ENCODE measurements at regions not wholly inside any gene's neighbourhood (a gene's known extent, or its start where the extent isn't known, plus 50 kb on each side); places are given as distances from the start of the nearest gene placed in this dataset.

- DNase-seq = no peak
Measured at GRCh38 chr16:8260140-8260539, 330.2 kb downstream of the TMEM114 start.

GRCh38 chr16:8258523-8258922 is 331.8 kb downstream of the TMEM114 start:
- DNase-seq = no peak

DNA sequence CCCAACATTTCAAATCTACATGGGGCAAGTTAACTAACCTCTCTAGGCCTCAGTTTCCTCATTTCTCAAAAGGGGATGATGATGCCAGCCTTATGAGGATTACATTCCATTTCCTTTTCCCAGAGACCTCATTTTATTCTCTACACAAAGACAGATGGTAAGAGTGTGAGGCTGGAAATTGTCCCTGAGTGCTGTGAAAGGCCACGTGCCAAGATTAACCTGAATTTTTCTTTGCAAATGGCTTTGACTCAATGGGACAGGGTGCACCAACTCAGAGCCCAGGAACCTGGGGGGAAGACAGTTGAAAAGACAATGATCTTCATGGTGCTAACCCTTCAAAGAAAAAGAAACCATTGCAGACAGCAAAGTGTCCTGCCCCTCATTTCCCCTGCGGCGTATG is 332.8 kb downstream of the TMEM114 start:
- DNase-seq = no peak

- DNase-seq = no peak
Measured at GRCh38 chr16:8254405-8254804, 335.9 kb downstream of the TMEM114 start.

- DNase-seq = no peak
Measured at GRCh38 chr16:8253718-8254117, 336.6 kb downstream of the TMEM114 start.

DNA sequence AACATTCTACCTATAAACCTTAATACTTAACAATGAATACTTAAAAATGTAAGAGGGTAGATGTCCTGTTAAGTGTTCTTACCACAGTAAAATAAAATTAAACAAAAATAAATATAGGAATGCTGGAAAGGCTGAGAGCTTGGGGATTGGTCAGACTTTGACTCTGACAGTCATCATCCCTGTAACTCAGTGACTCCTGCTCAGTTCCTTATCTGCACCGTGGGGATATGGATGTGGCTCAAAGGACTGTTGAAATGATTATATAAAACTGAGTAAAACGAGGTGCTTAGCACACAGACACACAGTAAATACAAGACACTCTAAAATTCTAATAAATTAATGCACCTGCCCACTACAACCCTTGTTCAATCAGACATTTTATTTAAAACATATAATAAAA is 338.6 kb downstream of the TMEM114 start:
- DNase-seq = no peak

GRCh38 chr16:8251298-8251697 is 339.0 kb downstream of the TMEM114 start:
- DNase-seq = no peak

- DNase-seq = no peak
Measured at GRCh38 chr16:8247993-8248392, 342.3 kb downstream of the TMEM114 start.

GRCh38 chr16:8243981-8244380 is 346.3 kb downstream of the TMEM114 start:
- DNase-seq = no peak

GRCh38 chr16:8241408-8241807 is 348.9 kb downstream of the TMEM114 start:
- no peak for DNase-seq

DNA sequence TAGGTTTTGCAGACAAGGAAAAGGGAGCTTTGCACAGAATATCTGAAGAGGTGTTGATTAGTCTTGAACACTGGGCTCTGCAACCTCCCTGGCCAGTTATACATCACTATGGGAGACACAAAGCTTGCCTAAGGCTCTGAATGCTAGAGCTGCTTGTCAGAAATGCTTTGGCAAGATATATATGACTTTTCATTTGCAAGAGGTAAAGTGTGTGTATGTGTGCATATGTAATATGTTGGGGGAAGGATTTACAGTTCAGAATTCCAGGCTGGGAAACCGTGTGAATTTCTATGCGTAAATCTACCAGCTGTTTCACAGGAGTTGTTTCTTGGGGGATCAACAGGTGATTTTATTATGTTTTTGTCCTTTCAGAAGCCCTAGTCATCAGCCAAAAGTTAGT is 350.9 kb downstream of the TMEM114 start:
- no peak for DNase-seq

DNA sequence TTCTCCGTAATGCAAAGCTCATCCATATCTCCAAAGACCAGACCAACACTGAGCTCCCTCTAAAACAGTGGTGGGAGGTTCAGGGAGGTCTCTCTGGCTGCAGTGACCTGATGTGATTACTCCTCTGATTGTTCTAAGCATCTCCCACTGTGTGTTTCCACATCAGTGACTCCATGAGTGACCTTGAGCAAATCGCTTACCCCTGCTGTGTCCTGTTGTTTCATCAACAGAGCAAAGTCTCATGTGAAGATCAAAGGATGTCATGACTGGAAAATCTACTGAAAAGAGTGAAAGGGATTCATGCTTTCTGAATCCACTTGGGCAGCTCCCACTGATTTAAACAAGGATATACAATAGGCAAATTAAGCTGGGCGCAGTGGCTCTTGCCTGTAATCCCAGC is 352.9 kb downstream of the TMEM114 start:
- DNase-seq = no peak

DNA sequence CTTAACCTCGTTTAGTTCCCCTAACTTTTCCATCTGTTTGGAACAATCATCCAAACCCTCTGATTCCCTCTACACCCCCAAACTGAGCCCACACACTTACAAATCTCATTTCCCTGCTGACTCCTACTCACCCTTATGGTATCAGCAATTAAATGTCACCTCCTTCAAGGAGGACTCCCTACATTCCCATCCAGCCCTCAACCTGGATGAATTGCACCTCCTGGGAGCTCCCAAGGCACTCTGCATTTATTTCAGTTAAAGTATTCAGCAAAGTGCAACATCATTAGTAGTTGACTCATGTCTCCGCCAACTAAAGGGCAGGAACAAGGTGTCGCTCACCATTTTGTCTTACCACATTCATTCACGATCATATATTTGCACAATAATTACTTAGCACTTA is 353.5 kb downstream of the TMEM114 start:
- DNase-seq = no peak

GRCh38 chr16:8230497-8230896 is 359.8 kb downstream of the TMEM114 start:
- DNase-seq = no peak

DNA sequence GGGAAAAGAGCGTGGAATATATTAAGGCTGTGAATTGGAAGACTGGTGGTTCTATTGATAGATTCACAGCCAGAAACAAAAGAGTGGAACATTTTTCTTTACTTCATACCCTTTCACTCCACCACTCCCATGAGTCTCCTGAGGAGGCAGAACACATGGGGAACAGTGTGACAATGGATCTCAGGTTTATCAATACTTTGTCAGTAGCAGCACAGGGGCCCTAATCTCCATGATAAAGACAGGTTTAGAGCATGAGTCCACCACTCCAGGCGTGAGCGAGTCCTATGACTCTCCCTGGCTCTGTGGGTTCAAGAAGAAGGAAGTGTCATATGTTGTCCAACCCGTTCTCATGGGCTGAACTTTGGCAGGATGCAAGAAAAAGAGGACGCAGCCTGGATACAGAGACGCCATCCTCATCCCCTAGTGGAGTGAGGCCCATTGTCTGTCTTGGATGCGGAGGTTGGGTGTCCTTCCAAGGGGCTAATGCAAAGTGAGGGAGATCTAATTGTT is 361.2 kb downstream of the TMEM114 start:
- DNase-seq = no peak

DNA sequence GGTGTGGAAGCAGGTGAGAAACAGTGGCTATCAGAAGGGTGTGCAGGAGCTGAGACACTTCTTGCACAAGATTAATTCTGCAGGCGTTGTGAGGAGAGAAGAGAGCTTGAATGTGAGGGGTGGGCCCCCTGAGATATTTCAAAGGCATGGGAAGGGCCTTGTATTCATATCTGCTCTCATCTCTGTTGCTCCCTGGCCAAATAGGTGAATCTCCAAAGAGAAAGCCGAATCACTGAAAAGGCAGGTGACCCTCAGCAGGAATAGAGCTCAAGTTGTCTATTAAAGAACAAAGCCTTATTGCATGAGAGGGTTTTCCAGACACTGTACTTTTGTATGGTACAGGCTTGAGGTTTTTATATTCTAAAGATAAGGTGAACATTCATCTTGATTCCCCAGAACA is 373.1 kb downstream of the TMEM114 start:
- no peak for DNase-seq

- DNase-seq = no peak
Measured at GRCh38 chr16:8204769-8205168, 385.5 kb downstream of the TMEM114 start.

DNA sequence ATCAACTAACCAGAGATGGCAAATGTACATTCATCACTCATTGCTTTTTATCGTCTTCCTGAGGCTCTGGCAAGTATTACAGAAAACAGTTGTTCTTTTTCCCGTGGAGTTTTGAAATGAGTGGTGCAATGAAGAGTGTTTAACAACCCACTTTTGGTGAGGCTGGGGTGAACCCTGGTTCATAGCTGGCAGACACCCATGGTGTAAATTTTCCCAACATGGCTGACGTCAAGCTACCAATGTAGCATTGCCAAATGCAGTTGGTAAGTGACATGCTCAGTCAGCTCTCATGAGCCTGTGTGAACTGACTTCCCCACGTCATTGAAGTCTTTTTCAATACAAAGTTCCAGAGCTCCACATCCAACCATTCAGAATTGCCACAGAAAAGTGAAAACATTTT is 386.2 kb downstream of the TMEM114 start:
- DNase-seq = no peak

DNA sequence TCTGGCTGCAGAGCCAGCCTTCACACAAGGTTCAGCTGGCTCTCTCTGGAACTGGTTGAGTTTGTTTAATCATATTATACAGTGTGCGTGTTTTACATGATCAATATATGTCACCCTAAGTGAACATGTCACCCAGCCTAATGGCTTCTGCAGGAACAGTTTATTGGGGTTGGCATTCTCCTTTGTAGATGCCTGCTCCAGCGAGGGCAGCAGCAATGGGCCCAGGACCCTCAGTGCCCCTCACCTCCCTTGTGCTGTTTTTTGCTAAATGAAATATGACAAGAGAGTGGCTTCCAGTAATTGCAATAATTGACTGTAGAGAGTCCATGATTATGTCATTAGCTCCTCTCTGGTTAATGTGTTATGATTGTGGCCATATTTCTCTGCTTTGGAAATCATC is 387.2 kb downstream of the TMEM114 start:
- no peak for DNase-seq

DNA sequence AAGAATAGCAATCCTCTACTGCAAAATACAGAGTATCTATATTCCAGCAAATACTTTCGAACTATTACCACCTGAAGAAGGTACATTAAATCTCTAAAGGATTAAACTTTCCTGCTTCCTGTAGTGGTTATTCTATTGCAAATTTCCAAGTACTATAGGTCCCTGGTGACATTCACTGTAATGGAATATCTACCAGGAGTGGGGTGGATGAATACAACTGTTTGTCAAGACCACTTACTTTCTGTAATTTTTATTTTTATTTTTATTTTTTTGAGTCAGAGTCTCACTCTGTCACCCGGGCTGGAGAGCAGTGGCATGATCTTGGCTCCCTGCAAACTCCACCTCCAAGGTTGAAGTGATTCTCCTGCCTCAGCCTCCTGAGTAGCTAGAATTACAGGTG is 389.5 kb downstream of the TMEM114 start:
- DNase-seq = no peak

DNA sequence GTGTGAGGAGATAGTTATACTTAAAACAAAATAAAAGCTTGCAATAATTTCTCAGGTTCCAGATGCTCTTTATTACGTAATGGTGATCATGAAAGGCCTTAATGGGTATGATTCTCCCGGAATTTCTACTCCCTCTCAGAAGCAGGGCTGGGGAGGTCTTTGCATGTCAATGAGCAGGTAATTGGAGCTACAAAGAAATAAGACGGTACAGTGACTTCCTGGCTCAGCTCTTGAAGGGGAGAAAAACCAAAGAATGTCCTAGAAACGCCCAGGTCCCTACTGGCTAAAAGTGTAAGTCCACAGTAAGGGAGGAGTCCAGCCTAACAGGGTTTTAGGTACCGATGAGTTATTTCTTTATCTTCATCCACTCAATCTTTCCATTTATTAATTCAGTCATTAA is 390.9 kb downstream of the TMEM114 start:
- DNase-seq = no peak

GRCh38 chr16:8194794-8195193 is 395.5 kb downstream of the TMEM114 start:
- no peak for DNase-seq

DNA sequence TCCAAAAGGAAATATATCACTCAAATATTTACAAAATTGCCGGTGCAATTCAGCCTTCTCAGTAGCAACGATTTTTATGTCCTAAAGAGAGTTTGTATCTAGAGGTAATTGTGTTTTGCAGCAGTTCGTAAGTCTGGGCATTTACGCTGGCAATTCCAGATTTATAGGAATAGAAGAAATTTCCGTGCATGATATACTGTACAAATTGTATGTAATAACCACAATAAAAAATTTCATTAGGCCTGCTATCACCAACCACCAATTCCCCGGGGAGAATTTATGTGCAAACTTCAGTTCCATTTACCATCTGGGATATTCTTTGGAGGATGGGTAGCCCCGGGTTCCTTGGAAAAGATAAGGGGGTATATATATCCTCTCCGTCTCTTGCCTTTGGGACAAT is 401.5 kb downstream of the TMEM114 start:
- no peak for DNase-seq

GRCh38 chr16:8187782-8188372 is 402.4 kb downstream of the TMEM114 start:
- DNase-seq = no peak

DNA sequence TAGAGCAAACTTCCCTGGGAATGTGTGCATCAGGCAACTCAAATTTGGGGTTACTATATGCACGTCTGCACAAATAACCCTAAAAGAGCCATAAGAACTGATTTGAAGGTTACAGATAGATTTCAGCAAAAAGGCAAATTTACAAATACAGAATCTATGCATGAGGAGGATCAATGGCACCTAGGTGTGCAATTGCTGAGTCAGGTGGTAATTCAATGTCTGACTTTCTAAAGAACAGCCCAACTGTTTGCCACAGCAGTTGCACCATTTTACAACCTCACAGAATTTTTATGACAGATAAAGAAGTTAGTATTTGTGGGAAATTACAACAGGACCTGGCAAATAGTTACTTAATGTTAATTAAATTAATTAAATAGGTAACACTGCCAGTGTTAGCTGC is 405.5 kb downstream of the TMEM114 start:
- no peak for DNase-seq

All from GF-D8 (cell line).